ENCODE measurements at regions not wholly inside any gene's neighbourhood (a gene's known extent, or its start where the extent isn't known, plus 50 kb on each side); places are given as distances from the start of the nearest gene placed in this dataset.

DNA sequence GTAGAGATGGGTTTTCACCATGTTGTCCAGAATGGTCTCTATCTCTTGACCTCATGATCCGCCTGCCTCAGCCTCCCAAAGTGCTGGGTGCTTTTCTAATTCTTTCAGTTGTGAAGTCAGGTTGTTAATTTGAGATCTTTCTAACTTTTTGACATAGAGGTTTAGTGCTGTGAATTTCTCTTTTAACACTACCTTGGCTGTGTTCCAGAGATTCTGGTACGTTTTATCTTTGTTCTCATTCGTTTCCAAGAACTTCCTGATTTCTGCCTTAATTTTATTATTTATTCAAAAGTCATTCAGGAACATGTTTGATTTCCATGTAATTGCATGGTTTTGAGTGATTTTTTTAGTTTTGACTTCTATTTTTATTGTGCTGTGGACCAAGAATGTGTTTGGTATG lies 63.5 kb upstream of the CCDC54 start:
- no peak overlapping the region for H3K4me3 ChIP-seq (ENCODE audit: severe bottlenecking)
- H3K4me1 ChIP-seq (ENCODE audit: insufficient read depth, poor library complexity, severe bottlenecking), result no peaks in the 10 kb centered on the region
- H3K9me3 ChIP-seq (ENCODE audit: severe bottlenecking), result no peaks in the 10 kb centered on the region
- ATAC-seq (ENCODE audit: low read depth) (no peak), DNase-seq (ENCODE audit: low spot score) (no peak)
- no peaks in the 10 kb centered on the region for H3K27me3 ChIP-seq (ENCODE audit: insufficient read depth, poor library complexity, severe bottlenecking)
- no peak overlapping the region for H3K27ac ChIP-seq (ENCODE audit: poor library complexity, severe bottlenecking)
- TF ChIP-seq, protein P1, sequence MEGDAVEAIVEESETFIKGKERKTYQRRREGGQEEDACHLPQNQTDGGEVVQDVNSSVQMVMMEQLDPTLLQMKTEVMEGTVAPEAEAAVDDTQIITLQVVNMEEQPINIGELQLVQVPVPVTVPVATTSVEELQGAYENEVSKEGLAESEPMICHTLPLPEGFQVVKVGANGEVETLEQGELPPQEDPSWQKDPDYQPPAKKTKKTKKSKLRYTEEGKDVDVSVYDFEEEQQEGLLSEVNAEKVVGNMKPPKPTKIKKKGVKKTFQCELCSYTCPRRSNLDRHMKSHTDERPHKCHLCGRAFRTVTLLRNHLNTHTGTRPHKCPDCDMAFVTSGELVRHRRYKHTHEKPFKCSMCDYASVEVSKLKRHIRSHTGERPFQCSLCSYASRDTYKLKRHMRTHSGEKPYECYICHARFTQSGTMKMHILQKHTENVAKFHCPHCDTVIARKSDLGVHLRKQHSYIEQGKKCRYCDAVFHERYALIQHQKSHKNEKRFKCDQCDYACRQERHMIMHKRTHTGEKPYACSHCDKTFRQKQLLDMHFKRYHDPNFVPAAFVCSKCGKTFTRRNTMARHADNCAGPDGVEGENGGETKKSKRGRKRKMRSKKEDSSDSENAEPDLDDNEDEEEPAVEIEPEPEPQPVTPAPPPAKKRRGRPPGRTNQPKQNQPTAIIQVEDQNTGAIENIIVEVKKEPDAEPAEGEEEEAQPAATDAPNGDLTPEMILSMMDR (IDR thresholded peaks at IDR 0.05; ENCODE audit: poor library complexity, severe bottlenecking), result no peak
- H3K36me3 ChIP-seq (ENCODE audit: low read depth), result no peaks in the 10 kb centered on the region

DNA sequence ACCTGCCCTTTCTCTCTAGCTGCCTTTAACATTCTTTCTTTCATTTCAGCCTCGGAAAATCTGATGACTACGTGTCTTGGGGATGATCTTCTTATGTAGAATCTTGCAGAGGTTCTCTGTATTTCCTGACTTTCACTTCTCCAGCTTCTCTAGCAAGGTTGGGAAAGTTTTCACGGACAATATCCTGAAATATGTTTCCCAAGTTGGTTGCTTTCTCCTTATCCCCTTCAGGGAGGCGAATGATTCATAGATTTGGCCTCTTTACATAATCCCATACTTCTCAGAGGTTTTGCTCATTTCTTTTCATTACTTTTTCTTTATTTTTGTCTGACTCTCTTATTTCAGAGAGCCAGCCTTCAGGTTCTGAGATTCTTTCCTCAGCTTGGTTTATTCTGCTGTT lies 62.1 kb upstream of the CCDC54 start:
- Histone ChIP-seq H3K36me3 (ENCODE audit: low read depth) (no peaks in the 10 kb centered on the region), H3K27me3 (ENCODE audit: insufficient read depth, poor library complexity, severe bottlenecking) (no peaks in the 10 kb centered on the region), H3K4me3 (ENCODE audit: severe bottlenecking) (no peak overlapping the region), H3K4me1 (ENCODE audit: insufficient read depth, poor library complexity, severe bottlenecking) (no peaks in the 10 kb centered on the region), H3K27ac (ENCODE audit: poor library complexity, severe bottlenecking) (no peak overlapping the region), H3K9me3 (ENCODE audit: severe bottlenecking) (no peaks in the 10 kb centered on the region)
- TF ChIP-seq, protein P1 (IDR thresholded peaks at IDR 0.05; ENCODE audit: poor library complexity, severe bottlenecking), result no peak
- no peak for ATAC-seq (ENCODE audit: low read depth)
- no peak for DNase-seq (ENCODE audit: low spot score)

DNA sequence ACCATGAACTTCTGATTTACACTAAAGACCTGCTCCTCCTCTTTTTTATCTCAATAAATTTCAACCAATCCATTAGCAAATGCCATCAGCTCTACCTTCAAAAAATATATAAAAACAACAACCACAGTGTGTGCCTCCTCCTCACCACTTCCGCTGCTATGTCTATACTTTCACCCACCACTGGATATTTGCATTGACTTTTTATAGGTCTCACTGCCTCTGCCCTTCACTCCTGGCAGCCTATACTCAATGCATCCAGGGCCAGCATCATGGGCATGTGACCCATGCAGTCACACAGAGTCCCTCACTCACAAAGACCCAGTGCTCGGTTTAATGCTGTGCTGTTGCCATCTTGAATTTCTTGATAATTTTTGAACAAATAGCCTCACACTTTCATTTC lies 53.5 kb upstream of the CCDC54 start:
- Histone ChIP-seq H3K4me1 (ENCODE audit: insufficient read depth, poor library complexity, severe bottlenecking) (no peaks in the 10 kb centered on the region), H3K27me3 (ENCODE audit: insufficient read depth, poor library complexity, severe bottlenecking) (no peaks in the 10 kb centered on the region), H3K36me3 (ENCODE audit: low read depth) (no peaks in the 10 kb centered on the region), H3K9me3 (ENCODE audit: severe bottlenecking) (no peaks in the 10 kb centered on the region), H3K4me3 (ENCODE audit: severe bottlenecking) (no peak overlapping the region), H3K27ac (ENCODE audit: poor library complexity, severe bottlenecking) (no peak overlapping the region)
- ATAC-seq (ENCODE audit: low read depth) (no peak), DNase-seq (ENCODE audit: low spot score) (no peak)
- TF ChIP-seq, protein P1 (IDR thresholded peaks at IDR 0.05; ENCODE audit: poor library complexity, severe bottlenecking), result no peak

DNA sequence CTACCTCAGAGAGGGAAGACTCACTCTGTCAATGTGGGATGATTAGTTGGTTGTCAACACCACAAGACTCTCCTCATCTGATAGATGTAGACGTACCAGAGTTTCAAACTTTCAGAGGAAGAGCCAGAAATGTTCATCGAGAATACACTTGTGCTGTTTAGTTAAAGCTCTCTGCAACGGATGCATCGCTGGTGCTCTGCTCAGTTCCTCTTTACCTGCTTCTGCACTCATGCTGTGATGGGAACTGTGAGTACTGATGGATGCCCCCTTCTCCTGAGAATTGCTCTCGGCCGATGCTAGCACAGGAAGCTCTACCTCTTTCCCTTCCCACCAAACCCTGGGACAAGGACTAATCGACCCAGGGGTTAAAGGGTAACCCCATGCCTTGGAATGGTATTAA lies 51.8 kb upstream of the CCDC54 start:
- Histone ChIP-seq H3K27ac (ENCODE audit: poor library complexity, severe bottlenecking) (no peak overlapping the region), H3K4me3 (ENCODE audit: severe bottlenecking) (no peak overlapping the region), H3K36me3 (ENCODE audit: low read depth) (no peaks in the 10 kb centered on the region), H3K4me1 (ENCODE audit: insufficient read depth, poor library complexity, severe bottlenecking) (no peaks in the 10 kb centered on the region), H3K27me3 (ENCODE audit: insufficient read depth, poor library complexity, severe bottlenecking) (no peaks in the 10 kb centered on the region), H3K9me3 (ENCODE audit: severe bottlenecking) (no peaks in the 10 kb centered on the region)
- ATAC-seq (ENCODE audit: low read depth) (no peak), DNase-seq (ENCODE audit: low spot score) (no peak)
- TF ChIP-seq, protein P1 (IDR thresholded peaks at IDR 0.05; ENCODE audit: poor library complexity, severe bottlenecking), result no peak
